C4-2B (cell line): ENCODE measurements at regions not wholly inside any gene's neighbourhood (a gene's known extent, or its start where the extent isn't known, plus 50 kb on each side); places are given as distances from the start of the nearest gene placed in this dataset.

Experiments used
- CTCF ChIP-seq: fragments of 450-650 bp; conservative IDR thresholded peaks from 2 replicates; pipeline ENCODE4 v1.5.1; 2017; ENCODE audit warnings: mild to moderate bottlenecking
- ZFX ChIP-seq: fragments of 450-650 bp; IDR thresholded peaks from 2 replicates; pipeline ENCODE4 v1.6.1; 2017

DNA sequence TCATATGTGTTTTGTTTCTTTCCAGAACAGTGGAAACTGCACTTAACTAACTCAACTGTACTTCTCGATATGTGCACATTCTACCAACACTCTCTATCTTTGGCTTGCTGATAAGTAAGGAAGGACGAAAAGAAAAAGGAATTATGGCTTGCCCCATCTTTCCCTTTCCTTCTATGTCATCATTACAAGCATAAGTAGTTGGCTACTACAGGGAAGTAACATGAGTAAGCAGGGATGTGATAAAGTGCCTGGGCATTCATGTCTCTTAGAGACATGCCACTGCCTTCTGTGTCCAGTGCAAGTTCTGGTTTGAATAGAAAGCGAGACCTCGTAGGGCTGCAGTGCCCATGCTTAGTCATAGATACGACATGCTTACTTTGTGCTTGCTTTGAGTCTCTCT lies 342.5 kb downstream of the ETS1 start:
- TF ChIP-seq CTCF (no peak), ZFX (no peak)
